Mesodermal cell (in vitro differentiated cells): ENCODE measurements at regions not wholly inside any gene's neighbourhood (a gene's known extent, or its start where the extent isn't known, plus 50 kb on each side); places are given as distances from the start of the nearest gene placed in this dataset.
A peak's percentile ranks its signal among the peaks of the same experiment; 100 is the strongest.

Experiments used
- H3K27ac ChIP-seq: 2 replicates; pipeline ENCODE4 v1.7.0; 2013; ENCODE audit warnings: mild to moderate bottlenecking, low read depth, low read length, moderate library complexity; ENCODE audit not compliant: severe bottlenecking
- H3K36me3 ChIP-seq: 2 replicates; pipeline ENCODE4 v1.7.1; 2013; ENCODE audit warnings: mild to moderate bottlenecking, low read length, moderate library complexity; ENCODE audit not compliant: control insufficient read depth, insufficient read depth
- H3K4me1 ChIP-seq: one replicate; pipeline ENCODE4 v1.7.1; 2013; ENCODE audit warnings: mild to moderate bottlenecking, low read length; ENCODE audit not compliant: insufficient read depth, control insufficient read depth, poor library complexity, severe bottlenecking
- H3K4me3 ChIP-seq: 2 replicates; pipeline ENCODE4 v1.7.0; 2013; ENCODE audit warnings: low read length, control low read depth, mild to moderate bottlenecking; ENCODE audit not compliant: insufficient read depth, poor library complexity, severe bottlenecking; ENCODE audit errors: extremely low read depth
- H3K9me3 ChIP-seq: 2 replicates; pipeline ENCODE4 v1.7.1; 2013; ENCODE audit warnings: mild to moderate bottlenecking, low read length, moderate library complexity; ENCODE audit not compliant: control insufficient read depth
- WGBS, 2 experiments: methylation state at CpG; one replicate each; pipeline ENCODE4 v1.1.5; 2013; ENCODE audit warnings: missing lambda C conversion rate in 2 of 2; ENCODE audit not compliant: insufficient coverage in 2 of 2; 5-methylcytosine and 5-hydroxymethylcytosine counted together

- Histone ChIP-seq H3K9me3 (no peaks in the 10 kb centered on the region), H3K27ac (no peak overlapping the region), H3K4me3 (no peak overlapping the region), H3K4me1 (no peaks in the 10 kb centered on the region), H3K36me3 (no peaks in the 10 kb centered on the region)
- no CpG with 5 or more reads among the region's 2 CpGs for WGBS, 2 experiments
These were observed 435.4 kb downstream of the GPAM start for GRCh38 chr10:111748184-111748583.

GRCh38 chr10:111750165-111750849 is 433.3 kb downstream of the GPAM start:
- Histone ChIP-seq H3K4me1 (no peaks in the 10 kb centered on the region), H3K4me3 (no peak overlapping the region), H3K36me3 (no peaks in the 10 kb centered on the region), H3K27ac (no peak overlapping the region), H3K9me3 (no peaks in the 10 kb centered on the region)
- WGBS, 2 experiments: 81 to 82% methylated on average over 2 of the region's 2 CpGs

GRCh38 chr10:111756217-111757061 is 427.1 kb downstream of the GPAM start:
- WGBS, 2 experiments: 53 to 55% methylated on average over 6 to 10 of the region's 14 CpGs
- Histone ChIP-seq H3K4me1 (no peaks in the 10 kb centered on the region), H3K36me3 (no peaks in the 10 kb centered on the region), H3K4me3 (no peak overlapping the region), H3K9me3 (no peaks in the 10 kb centered on the region), H3K27ac (peak overlapping the region; percentile 43)

- no peak overlapping the region for H3K4me3 ChIP-seq
- no peak overlapping the region for H3K27ac ChIP-seq
- no peaks in the 10 kb centered on the region for H3K9me3 ChIP-seq
- H3K4me1 ChIP-seq: no peaks in the 10 kb centered on the region
- 100% methylated on average over 2 of the region's 3 CpGs; no CpG with 5 or more reads in 1 of the 2 experiments for WGBS, 2 experiments
- H3K36me3 ChIP-seq: no peaks in the 10 kb centered on the region
These were observed 425.0 kb downstream of the GPAM start for GRCh38 chr10:111758593-111758992.

GRCh38 chr10:111762114-111762513 is 421.5 kb downstream of the GPAM start:
- H3K4me3 ChIP-seq: no peak overlapping the region
- WGBS, 2 experiments: 93 to 95% methylated on average over 3 to 4 of the region's 4 CpGs

GRCh38 chr10:111765216-111765615 is 418.3 kb downstream of the GPAM start:
- H3K4me1 ChIP-seq: no peaks in the 10 kb centered on the region
- no peak overlapping the region for H3K4me3 ChIP-seq
- no peaks in the 10 kb centered on the region for H3K36me3 ChIP-seq
- no peaks in the 10 kb centered on the region for H3K9me3 ChIP-seq
- no peak overlapping the region for H3K27ac ChIP-seq
- no CpG with 5 or more reads among the region's 2 CpGs for WGBS, 2 experiments

More at GRCh38 chr10:111762114-111762513, 421.5 kb downstream of the GPAM start:
- no peak overlapping the region for H3K27ac ChIP-seq
- H3K36me3 ChIP-seq: no peaks in the 10 kb centered on the region
- H3K9me3 ChIP-seq: no peaks in the 10 kb centered on the region
- H3K4me1 ChIP-seq: no peaks in the 10 kb centered on the region

GRCh38 chr10:111766464-111766863 is 417.1 kb downstream of the GPAM start:
- H3K27ac ChIP-seq: no peak overlapping the region
- H3K4me1 ChIP-seq: no peaks in the 10 kb centered on the region
- no peaks in the 10 kb centered on the region for H3K9me3 ChIP-seq
- no peaks in the 10 kb centered on the region for H3K36me3 ChIP-seq
- 86 to 100% methylated on average over 2 of the region's 3 CpGs for WGBS, 2 experiments
- no peak overlapping the region for H3K4me3 ChIP-seq

- no CpG with 5 or more reads among the region's 1 CpG for WGBS, 2 experiments
- no peak overlapping the region for H3K27ac ChIP-seq
- H3K36me3 ChIP-seq: no peaks in the 10 kb centered on the region
- no peaks in the 10 kb centered on the region for H3K9me3 ChIP-seq
- H3K4me3 ChIP-seq: no peak overlapping the region
- no peaks in the 10 kb centered on the region for H3K4me1 ChIP-seq
These were observed 415.9 kb downstream of the GPAM start for GRCh38 chr10:111767661-111768060.

GRCh38 chr10:111773950-111774349 is 409.6 kb downstream of the GPAM start:
- 100% methylated on average over 1 of the region's 1 CpG; no CpG with 5 or more reads in 1 of the 2 experiments for WGBS, 2 experiments
- no peak overlapping the region for H3K27ac ChIP-seq
- no peak overlapping the region for H3K4me3 ChIP-seq
- no peaks in the 10 kb centered on the region for H3K36me3 ChIP-seq
- no peaks in the 10 kb centered on the region for H3K4me1 ChIP-seq
- no peaks in the 10 kb centered on the region for H3K9me3 ChIP-seq

GRCh38 chr10:111774486-111774885 is 409.1 kb downstream of the GPAM start:
- no peaks in the 10 kb centered on the region for H3K4me1 ChIP-seq
- no peak overlapping the region for H3K27ac ChIP-seq
- H3K4me3 ChIP-seq: no peak overlapping the region
- no peaks in the 10 kb centered on the region for H3K9me3 ChIP-seq
- H3K36me3 ChIP-seq: no peaks in the 10 kb centered on the region
- WGBS, 2 experiments: 70 to 83% methylated on average over 2 of the region's 2 CpGs

GRCh38 chr10:111784436-111784835 is 399.1 kb downstream of the GPAM start:
- H3K27ac ChIP-seq: no peak overlapping the region
- no peaks in the 10 kb centered on the region for H3K36me3 ChIP-seq

More at GRCh38 chr10:111784436-111784835, 399.1 kb downstream of the GPAM start:
- no peaks in the 10 kb centered on the region for H3K9me3 ChIP-seq
- H3K4me3 ChIP-seq: no peak overlapping the region
- WGBS, 2 experiments: no CpG with 5 or more reads among the region's 1 CpG
- no peaks in the 10 kb centered on the region for H3K4me1 ChIP-seq
